GM23248 (cell line): ENCODE measurements at regions not wholly inside any gene's neighbourhood (a gene's known extent, or its start where the extent isn't known, plus 50 kb on each side); places are given as distances from the start of the nearest gene placed in this dataset.

Source experiments
- DNase-seq: peaks from one replicate; pipeline ENCODE4 v3.0.0-alpha.2; 2015
- H2AFZ ChIP-seq: fragments of 200-600 bp; sonication (generic); 2 replicates; pipeline ENCODE4 v1.6.1; 2016; ENCODE audit warnings: antibody characterized with exemption
- H3F3A ChIP-seq: fragments of 200-600 bp; sonication (generic); 2 replicates; pipeline ENCODE4 v1.6.1; 2016; ENCODE audit warnings: mild to moderate bottlenecking, antibody characterized with exemption, mixed run types; ENCODE audit not compliant: insufficient read depth
- H3K27ac ChIP-seq: fragments of 200-600 bp; sonication (generic); 2 replicates; pipeline ENCODE4 v1.5.1; 2016; ENCODE audit warnings: mild to moderate bottlenecking
- H3K27me3 ChIP-seq: fragments of 200-600 bp; sonication (generic); replicated peaks from 2 replicates; pipeline ENCODE4 v1.6.1; 2016; ENCODE audit warnings: mild to moderate bottlenecking; ENCODE audit not compliant: insufficient read depth
- H3K36me3 ChIP-seq: fragments of 200-600 bp; sonication (generic); 2 replicates; pipeline ENCODE4 v1.6.1; 2016; ENCODE audit warnings: low read depth, mild to moderate bottlenecking
- H3K4me1 ChIP-seq: fragments of 200-600 bp; sonication (generic); 2 replicates; pipeline ENCODE4 v1.6.1; 2016; ENCODE audit warnings: mild to moderate bottlenecking; ENCODE audit not compliant: insufficient read depth
- H3K4me2 ChIP-seq: fragments of 200-600 bp; sonication (generic); one replicate; pipeline ENCODE4 v1.6.1; 2016; ENCODE audit warnings: mild to moderate bottlenecking; ENCODE audit not compliant: unreplicated experiment
- H3K4me3 ChIP-seq: fragments of 200-600 bp; sonication (generic); 2 replicates; pipeline ENCODE4 v1.5.1; 2016; ENCODE audit warnings: mild to moderate bottlenecking
- H3K79me2 ChIP-seq: fragments of 200-600 bp; sonication (generic); 2 replicates; pipeline ENCODE4 v1.6.1; 2016; ENCODE audit warnings: mild to moderate bottlenecking; ENCODE audit not compliant: insufficient read depth
- H3K9ac ChIP-seq: fragments of 200-600 bp; sonication (generic); 2 replicates; pipeline ENCODE4 v1.6.1; 2016; ENCODE audit warnings: mild to moderate bottlenecking
- H3K9me2 ChIP-seq: fragments of 200-600 bp; sonication (generic); 2 replicates; pipeline ENCODE4 v1.6.1; 2016; ENCODE audit warnings: mixed run types, mild to moderate bottlenecking, moderate library complexity; ENCODE audit not compliant: insufficient read depth
- H3K9me3 ChIP-seq: fragments of 200-600 bp; sonication (generic); one replicate; pipeline ENCODE4 v1.6.1; 2017; ENCODE audit warnings: low read depth
- H4K20me1 ChIP-seq: fragments of 200-600 bp; sonication (generic); 2 replicates; pipeline ENCODE4 v1.6.0; 2016; ENCODE audit not compliant: insufficient read depth
- EZH2 ChIP-seq: fragments of 200-600 bp; sonication (generic); IDR thresholded peaks from 2 replicates; pipeline ENCODE4 v1.6.1; 2018; ENCODE audit warnings: antibody characterized with exemption, mild to moderate bottlenecking; ENCODE audit not compliant: insufficient read depth, poor library complexity, severe bottlenecking
- EZH2phosphoT487 ChIP-seq: fragments of 200-600 bp; sonication (generic); IDR thresholded peaks from 2 replicates; pipeline ENCODE4 v1.6.1; 2018; ENCODE audit warnings: antibody characterized with exemption, moderate library complexity, mild to moderate bottlenecking, low read depth; ENCODE audit not compliant: insufficient read depth
- WGBS, 2 experiments: methylation state at CpG; one replicate each; pipeline ENCODE4 v1.1.6; 2015 to 2017; ENCODE audit warnings: low lambda C conversion rate in 2 of 2, low coverage in 1 of 2; ENCODE audit errors: missing lambda C conversion rate in 2 of 2; 5-methylcytosine and 5-hydroxymethylcytosine counted together
- in situ Hi-C: fragments of 300-500 bp; cut with MboI; formaldehyde crosslinking; loops from 2 replicates; pipeline ENCODE4 v1.15.0; 2020

DNA sequence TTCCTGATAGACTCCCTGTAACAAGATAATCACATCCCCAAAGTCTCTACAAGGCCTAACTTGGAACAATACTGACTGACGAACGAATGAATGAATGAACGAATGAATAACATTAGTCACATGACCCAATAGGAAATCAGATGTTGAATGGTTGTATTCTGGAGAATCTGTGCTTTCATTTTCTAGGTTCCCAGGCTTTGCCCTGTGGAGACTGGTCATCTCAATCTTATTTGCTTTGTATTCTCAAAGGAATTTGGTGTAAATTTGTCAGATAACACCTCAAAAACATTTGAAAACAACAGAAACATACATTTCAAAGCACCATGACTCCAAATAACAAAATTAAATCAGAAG, 69.6 kb upstream of the COL1A2 start:
- Histone ChIP-seq H3K27ac (peak overlapping the region; percentile 85), H3K36me3 (no peaks in the 10 kb centered on the region), H3K4me1 (peaks cover 33% of the 10 kb centered on the region), H3K27me3 (no peaks in the 10 kb centered on the region), H4K20me1 (no peaks in the 10 kb centered on the region), H3K9ac (peak overlapping the region; percentile 70), H3K9me3 (no peaks in the 10 kb centered on the region), H3K4me3 (peak overlapping the region; percentile 41), H3F3A (peaks cover 25% of the 10 kb centered on the region), H3K9me2 (no peaks in the 10 kb centered on the region), H2AFZ (peak overlapping the region; percentile 59), H3K4me2 (peak overlapping the region; percentile 61), H3K79me2 (no peaks in the 10 kb centered on the region; the same call in 1 of the 2 replicates)
- DNase-seq: peak; percentile 60
- TF ChIP-seq EZH2 (no peak), EZH2phosphoT487 (no peak)
- 6 to 8% methylated on average over 3 of the region's 3 CpGs for WGBS, 2 experiments
- in situ Hi-C loops: no loop called here

DNA sequence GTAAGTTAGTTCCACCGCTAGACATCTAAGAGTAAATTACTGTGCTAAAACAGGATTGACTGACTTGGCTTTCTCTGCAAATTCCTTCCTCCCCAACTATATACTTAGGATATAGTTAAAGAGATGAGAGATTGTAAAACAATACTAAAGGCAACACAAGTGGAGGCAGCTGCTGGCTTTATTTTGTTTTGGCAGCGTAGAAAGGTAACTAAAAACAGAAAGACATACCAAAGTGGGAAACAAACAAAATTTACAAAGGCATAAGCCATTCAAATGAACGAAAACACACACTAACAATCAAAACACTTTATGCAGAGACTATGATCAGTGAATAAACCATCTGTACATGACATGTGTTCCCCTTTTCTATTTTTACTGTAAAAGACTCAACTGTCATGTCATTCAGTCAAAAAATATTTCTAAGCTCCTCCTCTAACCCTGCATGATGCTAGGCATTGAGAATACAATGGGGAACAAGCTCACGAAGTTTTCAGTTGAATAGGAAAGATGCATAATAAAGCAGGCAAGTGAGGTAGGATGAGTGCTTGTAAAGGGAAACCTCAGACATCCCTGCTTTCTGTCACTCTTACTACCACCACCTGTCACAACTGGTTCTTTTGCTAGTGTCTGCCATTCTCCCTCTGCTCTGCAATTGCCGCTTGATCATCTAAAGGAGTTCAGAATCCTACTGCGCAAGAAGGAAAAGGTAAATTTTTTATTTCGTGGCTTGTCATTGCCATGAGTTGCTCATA, 64.2 kb upstream of the COL1A2 start:
- H3F3A ChIP-seq: peaks cover 18% of the 10 kb centered on the region
- 60 to 63% methylated on average over 7 of the region's 7 CpGs for WGBS, 2 experiments
- in situ Hi-C loops: no loop called here
- H3K4me2 ChIP-seq: no peak overlapping the region
- no peak for DNase-seq
- H3K4me1 ChIP-seq: peaks cover 30% of the 10 kb centered on the region
- H3K9ac ChIP-seq: no peak overlapping the region
- H3K27me3 ChIP-seq: no peaks in the 10 kb centered on the region
- H3K27ac ChIP-seq: no peak overlapping the region
- H3K36me3 ChIP-seq: no peaks in the 10 kb centered on the region
- no peaks in the 10 kb centered on the region for H4K20me1 ChIP-seq
- H3K9me2 ChIP-seq: no peaks in the 10 kb centered on the region
- H3K79me2 ChIP-seq: no peaks in the 10 kb centered on the region
- no peak for TF ChIP-seq EZH2
- no peak for TF ChIP-seq EZH2phosphoT487
- H3K4me3 ChIP-seq: no peak overlapping the region
- H3K9me3 ChIP-seq: no peaks in the 10 kb centered on the region
- peak overlapping the region; percentile 14; the same call in 1 of the 2 replicates for H2AFZ ChIP-seq

DNA sequence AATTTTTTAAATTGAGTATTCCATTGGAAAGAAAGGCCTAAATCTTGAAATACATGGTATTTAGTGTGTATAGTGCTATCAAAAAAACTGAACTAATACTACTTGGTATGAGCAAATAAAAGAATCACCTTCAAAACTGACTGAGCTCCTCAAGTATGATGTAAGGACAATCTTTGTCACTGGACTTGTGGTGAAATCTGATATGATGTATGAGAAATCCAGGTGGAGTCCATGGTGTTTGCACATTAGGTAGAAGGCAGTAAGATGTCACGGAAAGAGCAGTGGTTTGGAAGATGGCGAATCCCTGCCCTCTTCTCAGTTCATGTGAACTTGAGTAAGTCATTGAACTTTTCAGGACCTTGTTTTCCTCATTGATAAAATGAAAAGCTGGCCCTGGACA, 62.1 kb upstream of the COL1A2 start:
- H3K36me3 ChIP-seq: no peaks in the 10 kb centered on the region
- H3K9me2 ChIP-seq: no peaks in the 10 kb centered on the region
- H3K9me3 ChIP-seq: no peaks in the 10 kb centered on the region
- H3K9ac ChIP-seq: no peak overlapping the region
- H3F3A ChIP-seq: peaks cover 28% of the 10 kb centered on the region
- no peak overlapping the region for H3K4me2 ChIP-seq
- peaks cover 32% of the 10 kb centered on the region for H3K4me1 ChIP-seq
- no peaks in the 10 kb centered on the region for H3K79me2 ChIP-seq
- peak; percentile 12 for DNase-seq
- no peak overlapping the region for H3K4me3 ChIP-seq
- no peaks in the 10 kb centered on the region for H3K27me3 ChIP-seq
- in situ Hi-C loops: no loop called here
- H2AFZ ChIP-seq: no peak overlapping the region
- H3K27ac ChIP-seq: no peak overlapping the region
- WGBS, 2 experiments: 97 to 98% methylated on average over 2 of the region's 2 CpGs
- no peak for TF ChIP-seq EZH2phosphoT487
- TF ChIP-seq EZH2: no peak
- no peaks in the 10 kb centered on the region for H4K20me1 ChIP-seq

DNA sequence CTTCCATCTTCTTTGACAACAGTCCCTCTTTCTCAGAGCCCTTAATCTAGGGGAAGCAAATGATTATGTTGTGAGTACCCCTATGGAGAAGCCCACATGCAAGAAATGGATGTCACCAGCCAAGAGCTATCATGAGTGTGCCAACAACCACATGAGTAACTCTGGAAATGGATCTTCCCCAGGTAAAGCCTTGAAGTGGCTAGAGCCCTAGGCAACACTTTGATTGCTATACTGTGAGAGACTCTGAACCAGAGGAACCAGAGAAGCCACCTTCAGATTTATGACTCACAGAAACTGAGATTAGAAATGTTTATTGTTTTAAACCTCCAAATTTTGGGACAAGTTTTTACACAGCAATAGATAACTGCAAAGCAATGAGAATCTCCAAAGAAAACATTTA, 60.9 kb upstream of the COL1A2 start:
- Histone ChIP-seq H3F3A (peaks cover 34% of the 10 kb centered on the region), H3K9me3 (no peaks in the 10 kb centered on the region), H3K4me2 (no peak overlapping the region), H3K4me3 (no peak overlapping the region), H3K9ac (no peak overlapping the region), H3K4me1 (peaks cover 37% of the 10 kb centered on the region), H3K27ac (no peak overlapping the region), H4K20me1 (no peaks in the 10 kb centered on the region), H3K27me3 (no peaks in the 10 kb centered on the region), H3K36me3 (no peaks in the 10 kb centered on the region), H2AFZ (no peak overlapping the region), H3K79me2 (0 out of 2 replicates have a peak, but pooled peaks cover 6% of the 10 kb centered on the region), H3K9me2 (no peaks in the 10 kb centered on the region)
- in situ Hi-C loops: no loop called here
- DNase-seq: peak; percentile 26
- TF ChIP-seq EZH2 (no peak), EZH2phosphoT487 (no peak)

DNA sequence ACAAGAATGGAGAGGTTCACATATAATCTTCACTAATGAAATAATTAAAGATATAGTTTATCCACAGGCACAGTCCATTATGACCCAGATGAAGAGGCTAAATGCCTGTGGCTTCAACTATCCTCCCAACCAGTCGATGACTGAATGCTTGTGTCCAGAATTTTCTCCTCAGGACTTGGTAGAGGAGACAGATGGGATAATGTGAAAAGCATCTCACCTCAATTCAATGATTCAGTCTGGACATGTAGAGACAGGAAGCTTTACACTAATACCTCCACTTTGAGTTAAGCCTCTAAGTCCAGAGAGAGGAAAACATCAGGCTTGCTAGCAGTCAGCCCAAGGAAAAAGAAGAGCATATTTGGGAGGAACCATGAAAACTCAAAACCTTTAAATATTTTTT, 59.1 kb upstream of the COL1A2 start:
- 48 to 54% methylated on average over 1 of the region's 1 CpG for WGBS, 2 experiments

More for the DNA sequence above, 59.1 kb upstream of the COL1A2 start:
- no peak overlapping the region for H3K4me3 ChIP-seq
- H4K20me1 ChIP-seq: no peaks in the 10 kb centered on the region
- H3K27me3 ChIP-seq: no peaks in the 10 kb centered on the region
- H3K9ac ChIP-seq: no peak overlapping the region
- no peaks in the 10 kb centered on the region for H3K9me3 ChIP-seq
- H3F3A ChIP-seq: peaks cover 52% of the 10 kb centered on the region
- H2AFZ ChIP-seq: peak overlapping the region; percentile 42; the same call in 1 of the 2 replicates
- TF ChIP-seq EZH2 (no peak), EZH2phosphoT487 (no peak)
- peak overlapping the region; percentile 54 for H3K27ac ChIP-seq
- peaks cover 10% of the 10 kb centered on the region; the same call in 1 of the 2 replicates for H3K79me2 ChIP-seq
- in situ Hi-C loops: no loop called here
- peaks cover 54% of the 10 kb centered on the region for H3K4me1 ChIP-seq
- no peaks in the 10 kb centered on the region for H3K36me3 ChIP-seq
- peak; percentile 52 for DNase-seq
- no peaks in the 10 kb centered on the region for H3K9me2 ChIP-seq
- no peak overlapping the region for H3K4me2 ChIP-seq
